HG03442 (cell line): ENCODE measurements at regions not wholly inside any gene's neighbourhood (a gene's known extent, or its start where the extent isn't known, plus 50 kb on each side); places are given as distances from the start of the nearest gene placed in this dataset.

Experiments
- ATAC-seq: cut with Tn5 transposase; IDR thresholded peaks from one replicate; pipeline ENCODE4 v1.9.1; 2021; ENCODE audit warnings: mild to moderate bottlenecking, moderate library complexity; ENCODE audit not compliant: unreplicated experiment

GRCh38 chr17:12574525-12574924, 91.2 kb upstream of the MYOCD start:
- ATAC-seq: no peak

GRCh38 chr17:12575641-12576040, 90.0 kb upstream of the MYOCD start:
- no peak for ATAC-seq

- ATAC-seq: no peak
Measured at GRCh38 chr17:12579288-12579687, 86.4 kb upstream of the MYOCD start.

- ATAC-seq: no peak
Measured at GRCh38 chr17:12580640-12581039, 85.0 kb upstream of the MYOCD start.

- ATAC-seq: no peak
Measured at GRCh38 chr17:12584727-12585126, 81.0 kb upstream of the MYOCD start.

GRCh38 chr17:12588531-12588930, 77.2 kb upstream of the MYOCD start:
- ATAC-seq: no peak

- ATAC-seq: no peak
Measured at GRCh38 chr17:12590417-12590816, 75.3 kb upstream of the MYOCD start.

GRCh38 chr17:12591021-12591735, 74.5 kb upstream of the MYOCD start:
- no peak for ATAC-seq

- ATAC-seq: no peak
Measured at GRCh38 chr17:12592941-12593340, 72.7 kb upstream of the MYOCD start.

- no peak for ATAC-seq
Measured at GRCh38 chr17:12596961-12597360, 68.7 kb upstream of the MYOCD start.

GRCh38 chr17:12597895-12598294, 67.8 kb upstream of the MYOCD start:
- no peak for ATAC-seq

GRCh38 chr17:12599186-12599920, 66.3 kb upstream of the MYOCD start:
- no peak for ATAC-seq

- no peak for ATAC-seq
Measured at GRCh38 chr17:12600349-12600748, 65.3 kb upstream of the MYOCD start.

GRCh38 chr17:12603566-12603965, 62.1 kb upstream of the MYOCD start:
- ATAC-seq: no peak

- ATAC-seq: no peak
Measured at GRCh38 chr17:12605222-12605621, 60.5 kb upstream of the MYOCD start.

- no peak for ATAC-seq
Measured at GRCh38 chr17:12613566-12613965, 52.1 kb upstream of the MYOCD start.
